Upper lobe of left lung (tissue), 4 donors: ENCODE measurements at regions not wholly inside any gene's neighbourhood (a gene's known extent, or its start where the extent isn't known, plus 50 kb on each side); places are given as distances from the start of the nearest gene placed in this dataset.

ENCODE experiments used
- CTCF ChIP-seq, 6 experiments: fragments of 450-650 bp in 4 of 6; fragments of 200-600 bp in 2 of 6; sonication (generic) in 2 of 6; IDR thresholded peaks; one replicate each; pipeline ENCODE4 v1.5.1; 2016 to 2019; ENCODE audit warnings: antibody characterized with exemption in 6 of 6
- POLR2AphosphoS5 ChIP-seq, 2 donors: sonication (generic); formaldehyde crosslinking; IDR thresholded peaks; one replicate each; pipeline ENCODE4 v1.5.1; 2017; ENCODE audit warnings: antibody characterized with exemption in 2 of 2

- peak in 2 of 6 experiments; percentile 13 to 19 for TF ChIP-seq CTCF (IDR thresholded peaks at IDR 0.05)
- no peak for TF ChIP-seq POLR2AphosphoS5 (IDR thresholded peaks at IDR 0.05)
Measured at GRCh38 chr2:7119132-7119835, 202.1 kb downstream of the RNF144A start.
